ENCODE measurements at regions not wholly inside any gene's neighbourhood (a gene's known extent, or its start where the extent isn't known, plus 50 kb on each side); places are given as distances from the start of the nearest gene placed in this dataset.

DNA sequence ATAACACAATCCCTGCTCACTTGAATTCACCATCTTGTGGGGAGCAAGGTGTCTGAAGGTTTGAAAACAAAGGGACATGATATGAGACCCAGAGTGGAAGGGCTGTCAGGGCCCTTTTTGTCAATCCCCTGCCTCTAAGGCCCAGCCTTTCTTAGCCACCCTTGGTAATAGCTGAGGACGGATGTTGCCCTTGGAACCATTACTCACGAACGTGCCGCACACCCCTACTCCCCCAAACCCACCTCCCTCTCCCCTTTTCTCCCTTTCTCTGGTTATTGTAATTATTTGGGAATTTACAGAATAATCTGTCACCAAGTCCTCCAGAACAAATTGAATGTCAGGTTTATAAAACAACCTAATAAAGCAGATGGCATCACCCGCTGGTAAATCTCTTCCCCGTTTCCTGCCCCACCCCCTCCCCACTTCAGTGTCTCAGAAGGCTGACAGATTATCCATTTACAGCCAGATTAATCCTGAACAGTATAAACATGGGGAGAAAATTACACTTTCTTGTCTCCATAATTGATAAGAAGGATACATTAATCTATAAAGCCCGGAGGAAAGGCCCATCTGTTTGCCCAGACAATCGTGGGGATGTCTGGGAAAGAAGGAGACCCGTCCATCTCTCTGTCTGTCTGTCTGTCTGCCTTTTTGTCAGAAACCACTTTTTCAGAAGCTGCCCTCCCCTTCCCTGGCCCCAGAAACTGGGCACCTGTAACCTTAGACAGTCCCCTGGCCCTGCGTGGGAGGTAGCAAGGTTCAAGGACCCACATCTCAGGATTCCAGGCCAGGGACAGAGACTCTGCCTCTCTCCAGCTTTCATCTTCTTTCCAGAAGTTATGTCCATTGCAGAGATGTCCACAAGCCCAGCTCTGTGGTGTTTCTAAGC lies 60.6 kb upstream of the CD34 start:
- DNase-seq (ENCODE audit: low read depth in 4 of 4, low spot score in 2 of 4), result no peak

DNA sequence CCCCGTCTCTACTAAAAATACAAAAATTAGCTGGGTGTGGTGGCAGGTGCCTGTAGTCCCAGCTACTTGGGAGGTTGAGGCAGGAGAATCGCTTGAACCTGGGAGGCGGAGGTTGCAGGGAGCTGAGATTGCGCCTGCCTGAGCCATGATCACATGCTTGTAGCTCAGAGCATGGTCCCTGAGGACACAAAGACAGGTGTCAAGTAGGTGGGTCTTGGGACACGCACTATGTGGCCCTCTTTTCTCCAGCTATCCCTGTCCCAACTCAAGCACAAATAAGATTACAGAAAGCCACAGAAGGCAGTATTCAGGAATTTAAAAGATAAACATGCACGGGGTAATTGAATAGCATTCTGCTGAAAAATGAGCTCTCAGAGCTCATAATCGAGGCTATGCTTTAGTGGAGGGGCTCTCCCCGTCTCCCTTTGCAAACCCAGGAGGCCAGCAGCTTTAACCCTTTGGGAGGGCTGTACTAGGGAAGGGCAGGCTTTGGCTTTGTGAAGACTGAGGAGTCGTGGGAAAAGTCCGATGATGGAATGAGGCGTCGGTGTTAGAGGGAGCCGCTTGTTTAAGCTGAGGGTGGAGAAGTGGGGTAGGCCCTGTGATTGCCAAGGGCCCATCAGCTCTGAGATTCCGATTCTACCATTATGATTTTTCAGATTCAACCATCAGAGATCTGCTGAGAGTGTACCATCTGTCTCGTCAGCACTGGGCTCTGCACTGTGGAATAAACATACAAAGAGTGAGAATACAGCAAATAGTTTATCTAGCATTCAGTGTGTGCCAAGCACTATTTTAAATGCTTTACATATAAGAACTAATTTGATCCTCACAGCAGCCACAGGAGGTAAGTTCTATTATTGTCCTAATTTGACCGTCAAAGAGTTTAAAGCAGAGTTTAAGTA lies 59.7 kb upstream of the CD34 start:
- DNase-seq (ENCODE audit: low read depth in 4 of 4, low spot score in 2 of 4), result no peak

DNA sequence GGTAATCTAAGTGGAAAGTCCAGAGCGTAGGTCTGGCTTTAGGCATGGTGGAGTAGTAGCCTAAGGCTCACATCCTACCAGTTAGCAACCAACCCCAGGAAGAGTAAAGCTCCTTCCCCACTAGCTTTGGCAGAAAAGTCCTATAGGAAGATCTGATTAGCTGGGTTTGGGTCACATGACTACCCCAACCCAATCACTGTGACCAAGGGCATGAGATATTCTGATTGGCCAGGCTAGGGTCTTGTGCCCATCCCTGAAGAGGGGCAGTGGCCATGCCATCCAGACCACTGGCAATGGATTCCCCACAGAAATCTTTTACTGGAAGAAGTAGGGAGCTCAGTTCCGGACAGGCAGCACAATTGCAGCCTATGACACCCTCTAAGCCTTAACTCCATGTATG lies 58.6 kb upstream of the CD34 start:
- DNase-seq (ENCODE audit: low read depth in 4 of 4, low spot score in 2 of 4), result no peak

DNA sequence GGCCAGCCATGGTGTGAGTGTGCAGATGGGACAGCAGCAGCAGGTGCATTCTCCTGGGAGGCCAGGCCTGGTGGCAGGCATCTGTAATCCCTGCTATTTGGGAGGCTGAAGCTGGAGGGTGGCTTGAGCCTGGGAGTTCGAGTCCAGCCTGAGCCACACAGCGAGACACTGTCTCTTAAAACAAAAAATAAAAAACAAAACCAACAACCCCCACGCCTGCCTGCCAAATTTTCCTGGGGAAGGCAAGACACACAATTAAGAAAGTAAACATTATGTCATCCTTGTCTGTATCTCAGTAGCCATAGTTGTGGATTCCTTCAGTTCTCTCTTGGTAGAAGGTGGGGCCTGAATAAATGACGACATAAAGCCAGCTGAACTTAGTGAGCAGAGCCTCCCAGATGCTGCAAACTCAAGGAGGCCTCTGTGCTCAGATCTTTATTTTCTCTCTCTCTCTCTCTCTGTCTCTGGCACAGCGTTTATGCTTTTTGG lies 57.6 kb upstream of the CD34 start:
- DNase-seq (ENCODE audit: low read depth in 4 of 4, low spot score in 2 of 4), result no peak

DNA sequence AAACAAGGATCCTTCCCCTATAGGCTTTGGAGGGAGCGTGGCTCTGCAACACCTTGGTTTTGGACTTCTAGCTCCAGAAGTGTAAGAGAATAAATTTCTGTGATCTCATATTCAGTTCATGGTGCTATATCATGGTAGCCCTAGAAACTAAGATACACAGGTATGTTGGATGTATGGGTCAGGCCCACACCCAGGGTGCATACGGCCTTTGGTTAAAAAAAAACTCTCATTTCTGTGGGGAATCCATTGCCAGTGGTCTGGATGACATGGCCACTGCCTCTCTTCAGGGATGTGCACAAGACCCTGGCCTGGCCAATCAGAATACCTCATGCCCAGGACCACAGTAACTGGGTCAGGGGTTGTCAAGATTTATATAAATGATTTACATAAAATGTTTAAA lies 56.8 kb upstream of the CD34 start:
- no peak for DNase-seq (ENCODE audit: low read depth in 4 of 4, low spot score in 2 of 4)

DNA sequence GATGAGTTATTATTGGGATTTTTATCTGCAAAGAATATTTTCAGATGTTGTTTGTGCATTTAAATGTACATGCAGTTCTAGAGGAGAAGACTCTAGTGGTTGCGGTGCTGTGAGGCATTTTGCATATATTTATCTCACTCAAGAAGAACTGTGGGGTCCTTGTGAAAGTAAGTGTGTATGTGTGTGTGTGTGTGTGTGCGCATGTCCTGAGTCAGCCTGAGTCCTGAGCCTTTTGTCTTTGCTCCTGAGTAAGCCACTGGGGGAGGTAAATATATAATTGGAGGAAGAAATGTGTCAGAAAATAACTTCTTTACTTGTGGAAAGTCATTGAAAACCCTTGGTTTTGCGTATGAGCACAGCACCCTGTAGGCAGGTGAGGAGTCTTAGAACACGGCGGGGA lies 55.6 kb upstream of the CD34 start:
- DNase-seq (ENCODE audit: low read depth in 4 of 4, low spot score in 2 of 4), result no peak

DNA sequence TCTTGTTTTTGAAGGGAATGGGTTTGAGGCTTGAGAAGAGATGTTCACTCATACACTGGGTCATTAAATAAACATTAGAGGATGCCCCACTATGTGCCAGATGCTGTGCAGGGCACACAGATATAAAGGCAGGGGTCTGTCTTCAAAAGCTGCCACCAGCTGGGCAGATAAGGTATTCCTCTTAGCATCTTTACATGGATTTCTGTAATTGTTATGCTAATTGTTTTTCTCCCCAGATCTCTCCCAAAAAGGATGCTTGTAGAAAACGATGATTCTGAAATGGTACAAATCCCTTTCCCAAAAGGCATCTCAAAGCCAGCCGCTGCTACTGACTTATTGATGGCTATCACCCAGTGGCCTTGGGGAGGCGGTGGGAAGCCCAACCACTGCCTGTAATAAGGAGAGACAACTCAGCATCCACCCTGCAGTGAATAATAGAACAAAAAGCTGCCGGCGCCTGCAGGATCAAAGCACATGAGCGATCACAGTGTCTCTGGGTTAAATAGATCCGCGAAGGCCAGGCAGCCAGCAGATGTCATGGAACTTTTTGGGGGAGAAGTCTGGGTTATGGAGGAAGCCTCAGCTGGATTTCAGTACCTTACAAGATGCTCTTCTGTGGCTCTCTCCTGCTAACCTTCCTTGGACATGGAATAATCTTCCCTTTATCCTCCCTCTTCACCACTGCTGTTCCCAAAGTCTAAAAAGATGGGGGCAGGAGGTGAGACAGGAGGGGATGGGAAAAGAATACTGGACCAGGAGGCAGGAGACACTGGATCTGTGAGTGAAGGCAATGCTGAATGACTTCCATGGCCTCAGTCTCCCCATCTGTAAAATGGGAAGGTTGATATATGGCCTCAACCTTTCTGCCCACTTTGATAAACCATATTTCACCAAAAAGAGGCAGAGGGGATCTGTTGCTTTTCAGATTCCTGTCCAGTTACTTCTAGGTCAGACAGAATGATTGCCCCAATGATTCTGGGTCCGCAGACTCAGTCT lies 54.8 kb upstream of the CD34 start:
- DNase-seq (ENCODE audit: low read depth in 4 of 4, low spot score in 2 of 4), result no peak

DNA sequence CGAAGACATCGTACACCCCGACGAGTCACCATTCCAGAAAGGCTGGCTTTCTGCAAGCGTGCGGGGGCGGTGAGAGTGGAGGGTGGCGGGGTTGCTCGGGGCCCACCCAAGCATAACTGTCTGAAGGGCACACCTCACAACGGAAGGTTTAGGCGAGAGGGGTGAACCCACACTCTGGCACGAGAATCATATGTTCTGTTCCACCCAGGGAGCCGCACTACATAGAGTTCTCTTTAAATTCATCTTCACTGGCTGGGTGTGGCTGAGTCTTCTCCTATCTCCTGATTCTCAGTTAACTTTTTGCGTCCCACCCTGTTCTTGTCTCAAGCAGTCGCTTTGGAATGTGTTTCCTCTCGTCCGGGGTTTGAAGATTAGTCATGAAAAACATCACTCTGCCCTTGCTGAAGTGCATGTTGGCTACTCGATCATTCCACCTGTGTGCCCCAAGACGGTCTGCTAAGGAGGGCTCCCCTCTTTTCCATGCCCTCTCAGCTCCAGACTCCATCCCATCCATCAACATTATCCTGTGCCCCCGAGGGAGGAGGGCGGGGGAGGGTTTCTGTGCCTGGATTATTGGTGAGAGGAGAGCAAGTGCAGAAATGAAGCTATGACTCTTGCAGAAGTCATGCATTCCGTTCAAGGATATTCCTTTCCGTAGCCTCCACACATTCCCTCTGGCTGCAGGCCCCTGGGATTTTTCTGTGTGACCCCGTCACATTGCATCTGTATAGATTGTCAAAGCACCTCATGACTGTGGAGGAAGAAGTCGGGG lies 53.5 kb upstream of the CD34 start:
- no peak for DNase-seq (ENCODE audit: low read depth in 4 of 4, low spot score in 2 of 4)

DNA sequence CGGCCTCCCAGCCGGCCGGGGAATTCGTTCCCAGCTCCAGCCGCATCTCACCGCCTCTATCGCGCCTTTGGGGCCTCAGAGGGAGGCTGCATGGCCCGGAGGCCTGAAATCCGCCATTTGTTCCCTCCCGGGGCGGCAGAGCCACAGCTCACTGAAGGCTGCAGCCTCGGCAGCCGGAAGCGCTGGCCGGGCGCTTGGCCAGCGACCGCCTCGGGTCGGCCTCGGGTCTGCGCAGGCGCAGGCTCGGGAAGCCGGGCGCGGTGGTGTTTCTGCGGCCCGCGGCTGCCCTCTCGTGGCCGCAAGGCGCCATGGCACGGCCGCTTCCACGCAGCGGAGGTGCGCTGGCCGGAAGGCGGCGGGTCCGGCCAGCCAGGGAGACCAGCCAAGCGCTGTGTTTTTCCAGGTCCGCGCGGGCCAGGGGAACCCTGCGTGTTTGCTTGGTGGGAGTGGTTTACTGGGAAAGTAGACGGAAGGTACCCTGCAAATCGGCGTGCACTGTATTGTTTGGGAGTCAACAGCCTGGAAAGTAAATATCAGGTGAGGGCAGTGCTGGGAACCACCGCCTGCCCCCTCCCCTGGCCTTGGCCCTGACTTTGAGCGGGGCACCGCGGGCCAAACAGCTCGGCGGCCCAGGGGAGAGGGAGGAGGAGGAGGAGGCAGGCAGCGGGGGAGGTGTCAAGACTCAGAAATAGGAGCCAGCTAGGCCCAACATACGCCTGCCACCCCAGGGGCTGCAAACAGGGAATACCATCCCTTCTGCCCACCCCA lies 52.7 kb upstream of the CD34 start:
- DNase-seq (ENCODE audit: low read depth in 4 of 4, low spot score in 2 of 4), result peak; percentile 70 to 86 (median 80)

DNA sequence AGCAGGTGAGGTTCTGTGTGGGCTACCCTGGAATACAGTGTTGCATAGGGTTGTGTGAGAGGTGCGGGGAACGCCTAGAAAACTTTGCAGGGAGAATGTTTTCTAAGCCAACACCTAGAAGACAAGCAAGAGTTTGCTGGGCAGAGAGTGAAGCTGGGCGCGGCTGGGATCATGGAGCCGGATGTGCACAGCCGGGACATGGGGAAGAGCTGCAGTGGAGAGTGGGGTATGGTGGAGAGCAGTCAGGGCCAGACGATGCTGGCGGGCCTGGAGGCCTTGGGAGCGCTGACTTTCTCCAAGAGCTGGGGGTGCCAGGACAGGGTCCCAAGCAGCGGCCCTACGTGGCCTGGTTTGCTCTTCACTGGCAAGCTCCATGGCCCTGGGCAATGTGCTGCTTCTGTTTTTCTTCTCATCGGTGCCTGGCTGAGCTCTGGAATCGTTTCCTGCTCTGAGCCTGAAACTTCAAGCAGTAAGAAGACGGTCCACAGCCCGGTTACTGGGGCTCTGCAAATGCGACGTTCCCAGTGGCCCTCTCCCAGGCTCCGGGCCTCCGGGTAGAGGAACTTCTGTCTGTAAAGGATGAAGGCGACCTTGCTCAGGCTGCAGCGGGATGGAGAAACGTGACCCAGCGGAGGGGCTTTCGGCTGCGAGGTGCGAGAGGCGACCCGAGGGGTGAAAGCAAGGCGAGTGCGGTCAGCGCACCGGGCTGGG lies 51.9 kb upstream of the CD34 start:
- peak in 2 of 4 donors; percentile 46 to 55 for DNase-seq (ENCODE audit: low read depth in 4 of 4, low spot score in 2 of 4)
